Loucy (cell line): ENCODE measurements at regions not wholly inside any gene's neighbourhood (a gene's known extent, or its start where the extent isn't known, plus 50 kb on each side); places are given as distances from the start of the nearest gene placed in this dataset.
"Not testable (repeated sequence)": the region's sequence is repeated elsewhere in the genome, so short reads cannot be mapped to it uniquely, and the experiment has no call there.

Experiments used
- H2AFZ ChIP-seq: fragments of 200-600 bp; sonication (generic); 2 replicates; pipeline ENCODE4 v1.6.0; 2016; ENCODE audit warnings: antibody characterized with exemption, mild to moderate bottlenecking, low read length, moderate library complexity
- H3F3A ChIP-seq: fragments of 200-600 bp; 2 replicates; pipeline ENCODE4 v1.6.0; 2016; ENCODE audit warnings: antibody characterized with exemption, low read depth, mild to moderate bottlenecking
- H3K27me3 ChIP-seq: fragments of 200-600 bp; sonication (generic); 2 replicates; pipeline ENCODE4 v1.6.1; 2014; ENCODE audit warnings: low read length, mild to moderate bottlenecking; ENCODE audit not compliant: insufficient read depth, poor library complexity, severe bottlenecking
- H3K36me3 ChIP-seq: fragments of 200-600 bp; sonication (generic); 2 replicates; pipeline ENCODE4 v1.6.1; 2016; ENCODE audit warnings: low read length; ENCODE audit not compliant: insufficient read depth
- H3K4me1 ChIP-seq: fragments of 200-600 bp; sonication (generic); 2 replicates; pipeline ENCODE4 v1.5.1; 2014; ENCODE audit warnings: low read length, mild to moderate bottlenecking; ENCODE audit not compliant: insufficient read depth, poor library complexity, severe bottlenecking
- H3K4me2 ChIP-seq: fragments of 200-600 bp; sonication (generic); 2 replicates; pipeline ENCODE4 v1.6.0; 2014; ENCODE audit warnings: antibody characterized with exemption, low read length, low read depth, mild to moderate bottlenecking; ENCODE audit not compliant: poor library complexity, severe bottlenecking
- H3K4me3 ChIP-seq: fragments of 200-600 bp; sonication (generic); 2 replicates; pipeline ENCODE4 v1.5.1; 2014; ENCODE audit warnings: low read length, mild to moderate bottlenecking, mixed read lengths; ENCODE audit not compliant: poor library complexity, severe bottlenecking
- H3K79me2 ChIP-seq: fragments of 200-600 bp; sonication (generic); 2 replicates; pipeline ENCODE4 v1.6.1; 2014; ENCODE audit warnings: low read length; ENCODE audit not compliant: insufficient read depth
- H3K9ac ChIP-seq: fragments of 200-600 bp; sonication (generic); 2 replicates; pipeline ENCODE4 v1.6.0; 2014; ENCODE audit warnings: mild to moderate bottlenecking, low read depth, low read length, moderate library complexity; ENCODE audit not compliant: poor library complexity, severe bottlenecking
- H3K9me2 ChIP-seq: fragments of 200-600 bp; sonication (generic); replicated peaks from 2 replicates; pipeline ENCODE4 v1.6.1; 2016; ENCODE audit warnings: low read depth, low read length, mixed read lengths
- H3K9me3 ChIP-seq: fragments of 200-600 bp; sonication (generic); 2 replicates; pipeline ENCODE4 v1.6.1; 2014; ENCODE audit warnings: mild to moderate bottlenecking, antibody characterized with exemption, low read length, low read depth; ENCODE audit not compliant: insufficient read depth
- H4K20me1 ChIP-seq: fragments of 200-600 bp; sonication (generic); 2 replicates; pipeline ENCODE4 v1.6.0; 2014; ENCODE audit warnings: antibody characterized with exemption, low read length, mild to moderate bottlenecking; ENCODE audit not compliant: insufficient read depth, poor library complexity, severe bottlenecking
- CTCF ChIP-seq: fragments of 200-600 bp; sonication (generic); conservative IDR thresholded peaks from 2 replicates; pipeline ENCODE4 v1.5.1; 2014; ENCODE audit warnings: mild to moderate bottlenecking, antibody characterized with exemption, low read length
- EZH2phosphoT487 ChIP-seq: fragments of 200-600 bp; IDR thresholded peaks from 2 replicates; pipeline ENCODE4 v1.6.1; 2018; ENCODE audit warnings: antibody characterized with exemption, mild to moderate bottlenecking, moderate library complexity, borderline replicate concordance

- no peak overlapping the region for H3K9ac ChIP-seq
- no peaks in the 10 kb centered on the region for H3F3A ChIP-seq
- no peaks in the 10 kb centered on the region for H3K9me3 ChIP-seq
- no peak for TF ChIP-seq CTCF
- H3K4me2 ChIP-seq: no peak overlapping the region
- no peaks in the 10 kb centered on the region for H3K27me3 ChIP-seq
- H2AFZ ChIP-seq: no peak overlapping the region
- no peak overlapping the region for H3K4me3 ChIP-seq
- H3K36me3 ChIP-seq: no peaks in the 10 kb centered on the region
- no peaks in the 10 kb centered on the region for H3K79me2 ChIP-seq
- H3K4me1 ChIP-seq: no peaks in the 10 kb centered on the region
- no peaks in the 10 kb centered on the region for H3K9me2 ChIP-seq
- H4K20me1 ChIP-seq: no peaks in the 10 kb centered on the region
Observed at GRCh38 chr7:125065001-125065400, 135.4 kb upstream of the POT1 start.

GRCh38 chr7:125061776-125062397, 132.3 kb upstream of the POT1 start:
- no peak overlapping the region for H3K4me2 ChIP-seq

GRCh38 chr7:125061083-125061745, 131.6 kb upstream of the POT1 start:
- not testable (repeated sequence) for H3F3A ChIP-seq, H3K4me3 ChIP-seq, H2AFZ ChIP-seq, H4K20me1 ChIP-seq, H3K27me3 ChIP-seq, H3K9me2 ChIP-seq, H3K79me2 ChIP-seq, H3K4me2 ChIP-seq, H3K4me1 ChIP-seq, H3K9ac ChIP-seq, H3K9me3 ChIP-seq, H3K36me3 ChIP-seq

More at GRCh38 chr7:125061776-125062397, 132.3 kb upstream of the POT1 start:
- Histone ChIP-seq H3K9ac (no peak overlapping the region), H2AFZ (no peak overlapping the region), H3K4me1 (no peaks in the 10 kb centered on the region), H3K9me2 (no peaks in the 10 kb centered on the region), H3K79me2 (no peaks in the 10 kb centered on the region), H3K9me3 (no peaks in the 10 kb centered on the region), H3K36me3 (no peaks in the 10 kb centered on the region), H3K4me3 (no peak overlapping the region), H3F3A (no peaks in the 10 kb centered on the region), H3K27me3 (no peaks in the 10 kb centered on the region), H4K20me1 (no peaks in the 10 kb centered on the region)
- TF ChIP-seq EZH2phosphoT487 (no peak), CTCF (no peak)

GRCh38 chr7:125059861-125060456, 130.3 kb upstream of the POT1 start:
- H3K9me2 ChIP-seq: no peaks in the 10 kb centered on the region
- H3K4me2 ChIP-seq: no peak overlapping the region
- no peaks in the 10 kb centered on the region for H3K79me2 ChIP-seq
- H3K9me3 ChIP-seq: no peaks in the 10 kb centered on the region
- no peaks in the 10 kb centered on the region for H3K4me1 ChIP-seq
- H3F3A ChIP-seq: no peaks in the 10 kb centered on the region
- no peak overlapping the region for H3K9ac ChIP-seq
- H4K20me1 ChIP-seq: no peaks in the 10 kb centered on the region
- H3K27me3 ChIP-seq: no peaks in the 10 kb centered on the region
- TF ChIP-seq EZH2phosphoT487 (no peak), CTCF (peak; percentile 63)
- H3K4me3 ChIP-seq: no peak overlapping the region
- H3K36me3 ChIP-seq: no peaks in the 10 kb centered on the region
- H2AFZ ChIP-seq: no peak overlapping the region
